Neural cell (in vitro differentiated cells): ENCODE measurements at regions not wholly inside any gene's neighbourhood (a gene's known extent, or its start where the extent isn't known, plus 50 kb on each side); places are given as distances from the start of the nearest gene placed in this dataset.
"Not testable (repeated sequence)": the region's sequence is repeated elsewhere in the genome, so short reads cannot be mapped to it uniquely, and the experiment has no call there.

ENCODE experiments used
- H2AFZ ChIP-seq: fragments of 200-600, 300-800 bp; sonication (generic), shearing (Covaris generic); 2 replicates; pipeline ENCODE4 v1.6.0; 2014; ENCODE audit warnings: low read depth, mild to moderate bottlenecking, antibody characterized with exemption, low read length, moderate library complexity
- H3F3A ChIP-seq: fragments of 200-600 bp; shearing (Covaris generic); 2 replicates; pipeline ENCODE4 v1.6.1; 2016; ENCODE audit warnings: mild to moderate bottlenecking, moderate library complexity, mixed read lengths, antibody characterized with exemption, low read length; ENCODE audit not compliant: insufficient read depth, poor library complexity, severe bottlenecking
- H3K27ac ChIP-seq: fragments of 200-600, 300-800 bp; sonication (generic), shearing (Covaris generic); 2 replicates; pipeline ENCODE4 v1.5.1; 2014; ENCODE audit warnings: mild to moderate bottlenecking, low read length, moderate library complexity
- H3K27me3 ChIP-seq: fragments of 300-800, 200-600 bp; sonication (generic), shearing (Covaris generic); 2 replicates; pipeline ENCODE4 v1.6.0; 2014; ENCODE audit warnings: mild to moderate bottlenecking, low read depth, low read length, moderate library complexity; ENCODE audit not compliant: insufficient read depth
- H3K36me3 ChIP-seq: fragments of 300-800, 200-600 bp; sonication (generic), shearing (Covaris generic); 2 replicates; pipeline ENCODE4 v1.5.1; 2014; ENCODE audit warnings: mild to moderate bottlenecking, antibody characterized with exemption, low read length, moderate library complexity; ENCODE audit not compliant: insufficient read depth
- H3K4me2 ChIP-seq: fragments of 300-800, 200-600 bp; sonication (generic), shearing (Covaris generic); 2 replicates; pipeline ENCODE4 v1.6.0; 2014; ENCODE audit warnings: mild to moderate bottlenecking, low read length
- H3K4me3 ChIP-seq: fragments of 300-800, 200-600 bp; sonication (generic), shearing (Covaris generic); 2 replicates; pipeline ENCODE4 v1.5.1; 2014; ENCODE audit warnings: mild to moderate bottlenecking, low read length, moderate library complexity
- H3K79me2 ChIP-seq: fragments of 200-600 bp; shearing (Covaris generic); replicated peaks from 2 replicates; pipeline ENCODE4 v1.6.0; 2014; ENCODE audit warnings: mild to moderate bottlenecking, low read length, moderate library complexity; ENCODE audit not compliant: insufficient read depth
- H3K9ac ChIP-seq: fragments of 300-800, 200-600 bp; sonication (generic), shearing (Covaris generic); 2 replicates; pipeline ENCODE4 v1.6.1; 2016; ENCODE audit warnings: mild to moderate bottlenecking, low read length, mixed read lengths
- H3K9me2 ChIP-seq: fragments of 200-600 bp; shearing (Covaris generic); 2 replicates; pipeline ENCODE4 v1.6.1; 2016; ENCODE audit warnings: mild to moderate bottlenecking, low read length, mixed read lengths; ENCODE audit not compliant: insufficient read depth
- H3K9me3 ChIP-seq: fragments of 200-600, 300-800 bp; sonication (generic), shearing (Covaris generic); 2 replicates; pipeline ENCODE4 v1.6.1; 2016; ENCODE audit warnings: mild to moderate bottlenecking, mixed run types, low read length, moderate library complexity, mixed read lengths
- H4K20me1 ChIP-seq: fragments of 200-600 bp; shearing (Covaris generic); 2 replicates; pipeline ENCODE4 v1.6.1; 2016; ENCODE audit warnings: mild to moderate bottlenecking, mixed run types; ENCODE audit not compliant: insufficient read depth
- CTCF ChIP-seq: fragments of 450-650 bp; IDR thresholded peaks from 2 replicates; pipeline ENCODE4 v1.5.1; 2014; ENCODE audit warnings: antibody characterized with exemption, mild to moderate bottlenecking, moderate library complexity; ENCODE audit not compliant: poor library complexity, severe bottlenecking
- EP300 ChIP-seq: fragments of 450-650 bp; conservative IDR thresholded peaks from 2 replicates; pipeline ENCODE4 v1.6.1; 2014; ENCODE audit warnings: antibody characterized with exemption, mild to moderate bottlenecking, moderate library complexity; ENCODE audit not compliant: poor library complexity, severe bottlenecking
- EZH2 ChIP-seq: fragments of 200-600, 300-800 bp; shearing (Covaris generic), sonication (generic); IDR thresholded peaks from 2 replicates; pipeline ENCODE4 v1.6.1; 2014; ENCODE audit warnings: antibody characterized with exemption, low read length, borderline replicate concordance, mild to moderate bottlenecking; ENCODE audit not compliant: insufficient read depth, poor library complexity, severe bottlenecking
- MXI1 ChIP-seq: fragments of 450-650 bp; conservative IDR thresholded peaks from 2 replicates; pipeline ENCODE4 v1.6.1; 2014; ENCODE audit warnings: antibody characterized with exemption, mild to moderate bottlenecking; ENCODE audit not compliant: poor library complexity, severe bottlenecking
- POLR2AphosphoS5 ChIP-seq: IDR thresholded peaks from 2 replicates; pipeline ENCODE4 v1.6.1; 2012
- RAD21 ChIP-seq: fragments of 450-650 bp; conservative IDR thresholded peaks from 2 replicates; pipeline ENCODE4 v1.6.1; 2014; ENCODE audit warnings: antibody characterized with exemption, mild to moderate bottlenecking, moderate library complexity
- REST ChIP-seq: IDR thresholded peaks from 2 replicates; pipeline ENCODE4 v1.6.1; 2012; ENCODE audit warnings: borderline replicate concordance
- SMC3 ChIP-seq: fragments of 450-650 bp; conservative IDR thresholded peaks from 2 replicates; pipeline ENCODE4 v1.6.1; 2014; ENCODE audit warnings: antibody characterized with exemption, mild to moderate bottlenecking, moderate library complexity; ENCODE audit not compliant: poor library complexity
- TAF1 ChIP-seq: IDR thresholded peaks from 2 replicates; pipeline ENCODE4 v1.6.1; 2012; ENCODE audit warnings: low read depth

GRCh38 chr6:15816661-15817060 lies 153.8 kb upstream of the DTNBP1 start:
- no peak overlapping the region for H3K4me3 ChIP-seq
- TF ChIP-seq SMC3 (no peak), EP300 (no peak), POLR2AphosphoS5 (no peak), TAF1 (no peak), EZH2 (no peak), RAD21 (no peak)
- H3F3A ChIP-seq: no peaks in the 10 kb centered on the region
- H3K9me2 ChIP-seq: no peaks in the 10 kb centered on the region
- H3K79me2 ChIP-seq: no peaks in the 10 kb centered on the region
- H3K9me3 ChIP-seq: no peaks in the 10 kb centered on the region
- H2AFZ ChIP-seq: no peak overlapping the region
- no peaks in the 10 kb centered on the region for H4K20me1 ChIP-seq
- H3K36me3 ChIP-seq: no peaks in the 10 kb centered on the region
- no peak overlapping the region for H3K9ac ChIP-seq
- H3K27me3 ChIP-seq: no peaks in the 10 kb centered on the region
- H3K4me2 ChIP-seq: no peak overlapping the region
- no peak overlapping the region for H3K27ac ChIP-seq

- not testable (repeated sequence) for H3K9ac ChIP-seq, H3K27ac ChIP-seq, H3K79me2 ChIP-seq, H3F3A ChIP-seq, H4K20me1 ChIP-seq, H3K36me3 ChIP-seq, H3K27me3 ChIP-seq, H3K9me3 ChIP-seq, H2AFZ ChIP-seq, H3K4me3 ChIP-seq, H3K4me2 ChIP-seq, H3K9me2 ChIP-seq
These were observed 150.9 kb upstream of the DTNBP1 start for GRCh38 chr6:15813698-15814097.

- TF ChIP-seq TAF1: no peak
- no peak for TF ChIP-seq REST
- TF ChIP-seq EP300: no peak
- TF ChIP-seq RAD21: no peak
- TF ChIP-seq CTCF: no peak
- no peak for TF ChIP-seq POLR2AphosphoS5
- no peak for TF ChIP-seq EZH2
- TF ChIP-seq MXI1: no peak
- TF ChIP-seq SMC3: no peak
- Histone ChIP-seq H3K9me2 (no peaks in the 10 kb centered on the region), H3F3A (no peaks in the 10 kb centered on the region), H3K9ac (no peak overlapping the region), H2AFZ (no peak overlapping the region), H4K20me1 (no peaks in the 10 kb centered on the region), H3K4me2 (no peak overlapping the region), H3K27me3 (no peaks in the 10 kb centered on the region), H3K9me3 (no peaks in the 10 kb centered on the region), H3K4me3 (no peak overlapping the region), H3K36me3 (no peaks in the 10 kb centered on the region), H3K27ac (no peak overlapping the region), H3K79me2 (no peaks in the 10 kb centered on the region)
These were observed 148.3 kb upstream of the DTNBP1 start for GRCh38 chr6:15811107-15811506.
